Lower lobe of right lung (tissue), 2 donors: ENCODE measurements at regions not wholly inside any gene's neighbourhood (a gene's known extent, or its start where the extent isn't known, plus 50 kb on each side); places are given as distances from the start of the nearest gene placed in this dataset.

Experiments
- ATAC-seq, 2 donors: fragments of 200-7000 bp; cut with Tn5 transposase; one replicate each; pipeline ENCODE4 v1.9.1; 2020 to 2022; ENCODE audit warnings: mild to moderate bottlenecking in 2 of 2, moderate library complexity in 2 of 2
- DNase-seq: peaks from one replicate; pipeline ENCODE4 v3.0.0-alpha.2; 2020
- H3K27ac ChIP-seq: fragments of 200-600 bp; one replicate; pipeline ENCODE4 v1.8.0; 2022
- H3K27me3 ChIP-seq: fragments of 200-600 bp; one replicate; pipeline ENCODE4 v1.8.0; 2022; ENCODE audit warnings: low read depth
- H3K36me3 ChIP-seq: fragments of 200-600 bp; one replicate; pipeline ENCODE4 v1.8.0; 2022; ENCODE audit warnings: mild to moderate bottlenecking
- H3K4me1 ChIP-seq: fragments of 200-600 bp; one replicate; pipeline ENCODE4 v1.8.0; 2022
- H3K4me3 ChIP-seq: fragments of 200-600 bp; one replicate; pipeline ENCODE4 v1.8.0; 2022; ENCODE audit warnings: mild to moderate bottlenecking
- H3K9me3 ChIP-seq: fragments of 200-600 bp; one replicate; pipeline ENCODE4 v1.8.0; 2022
- intact Hi-C: fragments of 100-400 bp; cut with DNase I; formaldehyde crosslinking; loops from one replicate; pipeline ENCODE4 v1.11.0; 2022
- TF ChIP-seq, protein P1 (sequence below): fragments of 200-600 bp; IDR thresholded peaks from one replicate; pipeline ENCODE4 v1.8.0; 2022; ENCODE audit warnings: antibody characterized with exemption, mild to moderate bottlenecking
- donor health status: DM: no; HTN: yes; CAD: no; lungs with severe emphysema.

- intact Hi-C loops = no loop called here
- H3K4me1 ChIP-seq = no peaks in the 10 kb centered on the region
- ATAC-seq (no peak), DNase-seq (no peak)
- no peaks in the 10 kb centered on the region for H3K9me3 ChIP-seq
- TF ChIP-seq, protein P1, sequence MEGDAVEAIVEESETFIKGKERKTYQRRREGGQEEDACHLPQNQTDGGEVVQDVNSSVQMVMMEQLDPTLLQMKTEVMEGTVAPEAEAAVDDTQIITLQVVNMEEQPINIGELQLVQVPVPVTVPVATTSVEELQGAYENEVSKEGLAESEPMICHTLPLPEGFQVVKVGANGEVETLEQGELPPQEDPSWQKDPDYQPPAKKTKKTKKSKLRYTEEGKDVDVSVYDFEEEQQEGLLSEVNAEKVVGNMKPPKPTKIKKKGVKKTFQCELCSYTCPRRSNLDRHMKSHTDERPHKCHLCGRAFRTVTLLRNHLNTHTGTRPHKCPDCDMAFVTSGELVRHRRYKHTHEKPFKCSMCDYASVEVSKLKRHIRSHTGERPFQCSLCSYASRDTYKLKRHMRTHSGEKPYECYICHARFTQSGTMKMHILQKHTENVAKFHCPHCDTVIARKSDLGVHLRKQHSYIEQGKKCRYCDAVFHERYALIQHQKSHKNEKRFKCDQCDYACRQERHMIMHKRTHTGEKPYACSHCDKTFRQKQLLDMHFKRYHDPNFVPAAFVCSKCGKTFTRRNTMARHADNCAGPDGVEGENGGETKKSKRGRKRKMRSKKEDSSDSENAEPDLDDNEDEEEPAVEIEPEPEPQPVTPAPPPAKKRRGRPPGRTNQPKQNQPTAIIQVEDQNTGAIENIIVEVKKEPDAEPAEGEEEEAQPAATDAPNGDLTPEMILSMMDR = no peak
- no peaks in the 10 kb centered on the region for H3K27me3 ChIP-seq
- H3K36me3 ChIP-seq = no peaks in the 10 kb centered on the region
- no peak overlapping the region for H3K4me3 ChIP-seq
- H3K27ac ChIP-seq = no peak overlapping the region
Measured at GRCh38 chr2:7685342-7686015, 768.3 kb downstream of the RNF144A start.

DNA sequence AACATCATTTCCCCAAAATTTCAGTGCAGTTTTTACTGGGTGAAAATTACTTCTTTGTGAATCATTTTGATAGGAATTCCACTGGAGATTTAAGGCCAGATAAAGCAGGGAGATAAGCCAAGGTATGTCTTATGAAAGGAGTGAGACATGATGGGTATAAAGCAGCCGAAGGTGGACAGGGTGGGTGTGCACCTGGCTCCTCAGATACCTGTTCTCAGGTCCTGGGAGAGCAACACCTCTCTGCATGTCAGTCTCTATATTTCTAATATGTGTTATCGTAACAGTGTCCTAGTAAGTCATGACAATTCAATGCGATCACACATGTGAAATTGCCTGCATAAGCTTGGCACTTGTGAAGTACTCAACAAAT lies 768.8 kb downstream of the RNF144A start:
- no peak overlapping the region for H3K4me3 ChIP-seq
- TF ChIP-seq, protein P1 = no peak
- no peaks in the 10 kb centered on the region for H3K9me3 ChIP-seq
- no peaks in the 10 kb centered on the region for H3K4me1 ChIP-seq
- H3K27ac ChIP-seq = no peak overlapping the region
- no peaks in the 10 kb centered on the region for H3K36me3 ChIP-seq
- H3K27me3 ChIP-seq = no peaks in the 10 kb centered on the region
- intact Hi-C loops = no loop called here
- ATAC-seq (no peak), DNase-seq (no peak)

- intact Hi-C loops = no loop called here
- TF ChIP-seq, protein P1 = no peak
- ATAC-seq (no peak), DNase-seq (no peak)
- H3K36me3 ChIP-seq = no peaks in the 10 kb centered on the region
- H3K4me3 ChIP-seq = no peak overlapping the region
- no peaks in the 10 kb centered on the region for H3K4me1 ChIP-seq
- no peaks in the 10 kb centered on the region for H3K9me3 ChIP-seq
- H3K27ac ChIP-seq = no peak overlapping the region
- H3K27me3 ChIP-seq = no peaks in the 10 kb centered on the region
Measured at GRCh38 chr2:7691961-7692656, 774.9 kb downstream of the RNF144A start.

- ATAC-seq (peak; percentile 31 to 57), DNase-seq (no peak)
- Histone ChIP-seq H3K27me3 (no peaks in the 10 kb centered on the region), H3K4me3 (no peak overlapping the region), H3K36me3 (no peaks in the 10 kb centered on the region), H3K4me1 (no peaks in the 10 kb centered on the region), H3K27ac (no peak overlapping the region), H3K9me3 (no peaks in the 10 kb centered on the region)
- TF ChIP-seq, protein P1 = no peak
- intact Hi-C loops = no loop called here
Measured at GRCh38 chr2:7692657-7693161, 775.5 kb downstream of the RNF144A start.

DNA sequence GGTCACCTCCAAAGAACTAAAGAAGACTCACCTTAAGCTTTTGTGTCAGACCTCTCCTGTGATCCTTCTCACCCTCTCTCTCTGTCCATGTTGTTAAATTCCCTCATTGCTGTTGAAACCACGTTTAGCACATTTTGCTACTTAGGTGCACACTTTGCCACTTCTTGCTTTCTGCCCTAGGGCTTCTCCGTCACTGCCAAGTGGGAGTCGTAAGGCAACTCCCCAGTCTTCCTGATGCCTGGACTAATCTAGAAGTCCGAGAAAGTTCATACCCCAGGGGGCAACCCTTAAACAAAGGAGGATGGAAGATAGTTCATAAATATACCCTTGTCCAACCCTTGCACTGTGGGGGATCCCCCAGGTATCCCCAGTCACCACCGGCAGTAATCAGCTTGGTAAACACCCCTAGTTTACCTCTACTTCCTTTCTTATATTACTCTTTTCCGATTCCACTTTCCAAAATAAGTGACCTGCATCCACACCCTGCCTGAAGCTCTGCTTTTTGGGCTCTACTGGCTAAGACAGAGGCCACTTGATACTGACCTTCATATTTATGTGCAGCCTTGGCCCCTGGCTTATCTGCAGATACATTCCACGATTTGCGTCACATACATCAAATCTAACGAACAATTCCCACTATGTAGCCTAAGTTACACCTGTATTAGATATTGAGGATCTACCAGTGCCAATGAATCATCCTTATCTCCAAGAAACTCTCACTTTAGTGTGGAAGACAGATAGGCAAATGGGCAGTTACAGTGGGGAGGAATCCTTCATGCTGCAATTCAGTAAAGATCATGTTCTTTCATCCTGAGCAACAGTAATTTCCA lies 776.2 kb downstream of the RNF144A start:
- TF ChIP-seq, protein P1 = no peak
- Histone ChIP-seq H3K9me3 (no peaks in the 10 kb centered on the region), H3K27ac (no peak overlapping the region), H3K4me1 (no peaks in the 10 kb centered on the region), H3K27me3 (no peaks in the 10 kb centered on the region), H3K36me3 (no peaks in the 10 kb centered on the region), H3K4me3 (no peak overlapping the region)
- no peak for ATAC-seq
- DNase-seq = no peak
- intact Hi-C loops = no loop called here
